HG02642 (cell line): ENCODE measurements at regions not wholly inside any gene's neighbourhood (a gene's known extent, or its start where the extent isn't known, plus 50 kb on each side); places are given as distances from the start of the nearest gene placed in this dataset.

ENCODE experiments used
- ATAC-seq: cut with Tn5 transposase; IDR thresholded peaks from one replicate; pipeline ENCODE4 v1.9.1; 2021; ENCODE audit warnings: mild to moderate bottlenecking; ENCODE audit not compliant: unreplicated experiment, poor library complexity

GRCh38 chr20:11352041-11352440 lies 565.7 kb upstream of the BTBD3 start:
- no peak for ATAC-seq

- no peak for ATAC-seq
These were observed 562.8 kb upstream of the BTBD3 start for GRCh38 chr20:11354846-11355245.

DNA sequence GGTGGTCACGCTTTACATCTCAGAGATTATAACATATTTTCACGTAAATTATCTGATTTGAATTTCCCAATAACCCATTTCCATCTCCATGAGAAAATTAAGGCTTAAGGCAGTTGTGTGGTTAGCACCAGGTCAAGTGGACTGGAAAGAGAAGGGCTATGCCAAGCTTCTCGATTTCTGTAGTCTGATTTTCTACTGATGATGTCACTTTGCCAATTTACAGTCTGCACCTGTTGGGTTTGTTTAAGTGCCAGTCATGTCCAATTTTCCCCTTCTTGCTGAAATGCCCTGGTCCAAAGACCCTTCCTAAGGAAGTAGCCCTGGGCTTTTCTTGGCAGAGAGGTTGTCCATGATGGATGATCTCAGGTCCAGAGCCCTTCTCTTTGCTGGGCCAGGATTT lies 562.3 kb upstream of the BTBD3 start:
- no peak for ATAC-seq

GRCh38 chr20:11356061-11356460 lies 561.6 kb upstream of the BTBD3 start:
- ATAC-seq: no peak

- no peak for ATAC-seq
These were observed 555.2 kb upstream of the BTBD3 start for GRCh38 chr20:11362450-11362849.

- no peak for ATAC-seq
These were observed 553.0 kb upstream of the BTBD3 start for GRCh38 chr20:11364736-11365135.

DNA sequence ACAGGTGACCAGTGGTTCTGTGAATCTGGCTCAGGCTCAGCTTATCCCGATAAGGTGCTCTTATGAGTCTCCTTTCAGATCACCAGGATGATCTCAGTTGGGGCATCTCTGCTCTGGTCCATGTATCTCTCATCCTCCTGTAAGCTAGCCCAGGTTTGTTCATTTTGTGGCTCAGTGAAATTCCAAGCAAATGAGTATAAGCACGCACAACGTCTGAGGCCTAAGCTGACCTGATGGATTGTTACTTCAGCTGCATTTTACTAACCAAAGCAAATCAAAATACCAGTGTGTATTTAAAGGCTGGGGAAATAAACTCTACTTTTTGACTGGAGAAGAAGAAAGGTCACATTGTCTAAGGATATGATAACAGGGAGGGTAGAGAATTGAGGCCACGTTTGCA lies 551.0 kb upstream of the BTBD3 start:
- no peak for ATAC-seq

DNA sequence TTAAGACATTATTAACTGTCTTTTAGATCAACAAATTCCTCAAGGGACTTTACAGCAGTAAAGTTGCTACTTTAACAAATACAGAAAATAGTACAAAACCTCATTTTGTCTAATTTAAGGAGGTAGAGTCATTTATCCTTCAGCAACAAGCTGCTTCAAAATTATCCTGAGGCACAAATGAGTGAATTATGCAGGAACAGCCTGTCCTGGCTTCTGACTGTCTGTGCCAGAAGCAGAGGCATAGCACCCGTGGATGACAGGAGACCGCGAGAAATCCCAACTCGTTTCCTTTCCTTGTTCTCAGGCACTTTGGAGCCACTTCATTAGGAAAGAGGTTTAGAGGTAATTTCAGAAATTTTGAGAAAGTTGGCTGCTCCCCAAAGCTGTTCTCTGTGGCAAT lies 549.2 kb upstream of the BTBD3 start:
- ATAC-seq: no peak

GRCh38 chr20:11368965-11369711 lies 548.6 kb upstream of the BTBD3 start:
- no peak for ATAC-seq

GRCh38 chr20:11371831-11372230 lies 545.9 kb upstream of the BTBD3 start:
- ATAC-seq: no peak

DNA sequence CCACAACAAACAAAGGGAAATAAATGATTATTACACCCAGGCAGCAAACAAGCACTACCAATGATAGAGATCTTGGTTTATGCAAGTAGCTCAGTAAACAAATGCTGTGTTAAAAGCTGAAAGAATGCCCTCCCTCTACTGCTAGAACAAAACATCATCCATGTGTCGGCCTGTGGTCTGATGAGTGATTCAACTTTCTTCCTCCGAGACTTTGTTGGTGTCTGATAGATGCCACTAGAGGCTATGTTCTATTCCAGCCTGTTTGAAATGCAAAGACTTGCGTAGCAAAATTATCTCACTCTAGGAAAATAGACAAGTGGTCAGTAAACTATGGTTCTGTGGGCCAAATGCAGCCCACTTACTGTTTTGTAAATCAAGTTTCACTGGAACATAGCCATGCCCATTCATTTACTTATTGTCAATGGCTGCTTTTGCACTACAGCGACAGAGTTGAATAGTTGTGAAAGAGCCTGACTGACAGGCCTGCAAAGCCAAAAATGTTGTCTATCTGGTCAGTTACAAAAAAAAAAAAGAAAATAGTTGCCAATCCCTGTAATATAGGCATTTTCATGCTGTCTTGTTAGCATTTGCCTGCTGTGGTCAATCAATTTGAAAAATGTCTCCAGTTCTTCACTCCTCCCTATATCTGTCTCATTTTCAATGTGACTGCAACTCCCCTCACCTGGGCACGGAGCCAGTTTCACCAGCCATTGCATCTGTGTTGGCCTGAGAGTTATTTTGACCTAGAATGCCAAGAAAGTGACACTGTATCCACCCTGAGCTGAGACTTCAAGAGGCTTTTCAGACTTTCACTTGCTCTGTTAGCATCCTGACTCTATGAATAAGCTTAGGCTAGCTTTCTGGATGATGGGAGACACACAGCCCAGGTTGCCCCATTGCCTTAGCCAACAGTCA lies 544.6 kb upstream of the BTBD3 start:
- no peak for ATAC-seq

DNA sequence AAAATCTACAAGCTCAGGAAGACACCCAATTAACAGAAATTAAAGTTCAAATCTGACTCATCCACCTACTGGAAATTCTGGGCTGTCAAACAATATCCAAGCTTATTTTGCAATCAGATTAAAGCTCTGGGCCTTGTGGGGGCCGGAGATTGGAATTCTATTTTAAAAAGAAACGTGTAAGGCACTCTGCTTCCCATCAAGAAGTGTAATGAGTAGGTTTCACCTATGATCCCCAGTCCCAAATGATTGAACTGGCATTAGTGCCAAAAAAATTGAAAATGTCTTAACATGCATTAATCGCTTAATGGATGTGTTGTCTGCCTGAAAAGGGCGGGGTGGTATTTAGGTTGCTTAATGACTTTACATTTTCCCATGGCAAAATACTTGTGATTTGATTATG lies 542.4 kb upstream of the BTBD3 start:
- no peak for ATAC-seq

DNA sequence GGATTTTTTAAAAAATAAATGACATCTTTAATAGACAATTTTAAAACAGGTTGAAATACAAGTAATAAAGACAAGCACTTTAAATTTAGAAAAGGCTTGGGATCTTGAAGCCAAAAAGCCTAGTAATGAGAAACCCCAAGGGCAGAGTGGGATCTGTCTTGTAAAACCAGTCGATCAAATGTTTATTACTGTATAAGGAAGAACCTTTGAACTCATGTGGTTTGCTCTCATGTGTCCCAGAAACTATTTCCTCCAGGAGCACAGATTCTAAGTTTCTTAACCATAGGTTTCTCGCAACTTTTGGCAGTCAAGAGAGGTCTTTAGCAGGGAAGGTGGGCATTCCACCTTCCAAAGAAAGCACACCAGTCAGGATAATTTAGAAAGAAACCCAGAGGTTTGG lies 541.7 kb upstream of the BTBD3 start:
- ATAC-seq: no peak

GRCh38 chr20:11376420-11376819 lies 541.3 kb upstream of the BTBD3 start:
- ATAC-seq: no peak

DNA sequence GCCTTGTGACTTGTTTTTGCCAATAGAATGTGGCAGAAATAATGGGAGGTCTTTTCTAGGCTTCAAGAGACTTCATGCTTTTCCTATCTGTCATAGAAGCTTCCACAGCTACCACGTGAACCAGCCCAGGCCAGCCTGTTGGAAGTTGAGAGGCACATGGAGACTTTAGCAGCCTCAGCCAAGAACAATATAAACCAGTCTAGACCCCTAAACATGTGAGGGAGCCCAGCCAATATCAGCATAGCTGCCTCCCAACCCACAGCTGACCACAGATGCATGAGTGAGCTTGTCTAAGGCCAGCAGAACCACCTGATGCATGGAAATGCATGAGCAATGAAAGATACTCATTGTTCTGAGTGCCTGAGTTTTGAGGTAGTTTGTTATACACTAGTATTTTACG lies 540.7 kb upstream of the BTBD3 start:
- ATAC-seq: no peak

DNA sequence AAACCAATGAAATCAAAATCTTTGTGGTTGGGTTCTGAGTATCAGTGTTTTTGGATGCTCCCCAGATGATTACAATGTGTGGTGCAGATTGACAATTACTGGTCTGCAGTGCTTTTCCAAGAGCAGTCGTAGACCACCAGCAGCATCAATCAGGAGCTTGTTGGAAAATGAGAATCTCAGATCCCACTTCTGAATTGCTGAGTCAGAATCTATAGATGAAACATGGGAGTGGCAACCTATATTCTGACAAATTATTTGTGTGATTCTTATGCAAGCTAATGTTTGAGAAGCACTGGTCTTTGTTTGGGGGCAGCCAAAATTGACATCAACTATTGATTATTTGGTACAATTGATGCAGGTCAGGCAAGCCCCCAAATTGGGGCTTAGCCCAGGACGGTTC lies 539.9 kb upstream of the BTBD3 start:
- ATAC-seq: no peak

DNA sequence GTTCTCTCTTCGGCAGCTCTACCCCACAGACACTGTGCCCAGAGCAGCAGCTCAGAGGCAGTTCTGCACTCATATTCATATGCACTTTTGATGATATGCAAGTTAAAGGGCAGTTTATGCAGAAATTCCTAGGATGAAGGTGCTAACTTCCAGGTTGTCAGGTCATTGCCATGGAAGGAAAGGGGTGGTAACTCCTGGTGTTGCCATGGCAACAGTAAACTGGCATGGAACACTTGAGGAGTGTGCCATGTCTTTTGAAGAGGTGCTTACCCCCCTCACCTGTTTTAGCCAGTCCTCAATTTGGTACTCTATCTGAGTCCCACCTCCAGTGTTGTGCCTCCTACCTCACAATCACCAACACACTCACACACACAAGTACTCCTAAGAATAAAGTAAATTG lies 539.4 kb upstream of the BTBD3 start:
- no peak for ATAC-seq

GRCh38 chr20:11379257-11380011 lies 538.3 kb upstream of the BTBD3 start:
- no peak for ATAC-seq

- no peak for ATAC-seq
These were observed 537.4 kb upstream of the BTBD3 start for GRCh38 chr20:11380283-11380682.

DNA sequence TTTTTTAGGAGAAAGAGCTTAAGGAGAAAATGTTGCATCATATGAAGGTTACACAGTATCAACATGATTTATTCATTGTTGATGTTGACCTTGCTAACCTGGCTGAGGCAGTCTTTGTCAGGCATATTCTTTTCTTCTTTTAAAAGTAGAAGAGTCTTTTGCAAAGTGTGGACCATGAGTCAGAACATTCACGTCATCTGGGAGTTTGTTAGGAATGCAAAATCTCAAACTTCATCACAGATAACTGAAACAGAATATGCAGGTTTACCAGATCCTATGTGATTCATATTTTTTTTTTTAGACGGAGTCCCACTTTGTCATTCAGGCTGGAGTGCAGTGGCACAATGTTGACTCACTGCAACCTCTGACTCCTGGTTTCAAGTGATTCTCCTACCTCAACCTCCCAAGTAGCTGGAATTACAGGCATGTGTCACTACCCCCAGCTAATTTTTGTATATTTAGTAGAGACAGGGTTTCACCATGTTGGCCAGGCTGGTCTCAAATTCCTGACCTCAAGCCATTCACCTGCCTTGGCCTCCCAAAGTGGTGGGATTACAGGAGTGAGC lies 530.4 kb upstream of the BTBD3 start:
- no peak for ATAC-seq

DNA sequence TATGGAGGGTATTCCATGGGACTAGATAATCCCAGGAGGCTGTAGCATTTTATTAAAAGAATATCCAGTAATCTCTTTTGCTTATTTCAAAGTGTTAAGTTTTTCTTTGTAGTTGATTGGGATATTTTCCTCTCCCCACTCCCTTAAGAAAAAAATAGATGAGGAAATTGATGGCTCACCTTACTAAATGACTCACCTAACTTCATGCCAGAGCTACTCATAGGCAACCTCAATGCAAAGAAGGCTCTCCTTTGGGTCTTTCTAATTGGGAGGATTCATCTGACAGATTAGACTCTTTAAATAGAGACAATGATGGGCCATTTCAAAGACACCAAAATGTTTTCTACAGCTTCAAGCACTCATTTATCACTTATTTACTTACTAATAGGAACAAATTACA lies 528.5 kb upstream of the BTBD3 start:
- ATAC-seq: no peak
